Sigmoid colon (tissue), 6 donors: ENCODE measurements at regions not wholly inside any gene's neighbourhood (a gene's known extent, or its start where the extent isn't known, plus 50 kb on each side); places are given as distances from the start of the nearest gene placed in this dataset.

Source experiments
- DNase-seq: peaks from one replicate; pipeline ENCODE4 v3.0.0-alpha.2; 2019
- H3K27ac ChIP-seq, 4 donors: fragments of 200-600 bp; sonication (generic); one replicate each; pipeline ENCODE4 v1.5.1; 2016 to 2019; ENCODE audit warnings: mild to moderate bottlenecking in 1 of 4
- H3K27me3 ChIP-seq, 3 donors: fragments of 200-600 bp; sonication (generic); one replicate each; pipeline ENCODE4 v1.5.1; 2019; ENCODE audit warnings: mild to moderate bottlenecking in 1 of 3
- H3K36me3 ChIP-seq, 4 donors: fragments of 200-600 bp; sonication (generic); one replicate each; pipeline ENCODE4 v1.5.1; 2016 to 2019
- H3K4me1 ChIP-seq, 4 donors: fragments of 200-600 bp; sonication (generic); one replicate each; pipeline ENCODE4 v1.5.1; 2017 to 2019
- H3K4me3 ChIP-seq, 4 donors: fragments of 200-600 bp; sonication (generic); one replicate each; pipeline ENCODE4 v1.5.1; 2017 to 2019; ENCODE audit warnings: mild to moderate bottlenecking in 2 of 4, moderate library complexity in 1 of 4
- H3K9me3 ChIP-seq, 4 donors: fragments of 200-600 bp in 3 of 4; sonication (generic) in 3 of 4; one replicate each; pipeline versions ENCODE4 v1.5.1 to v1.6.1; 2013 to 2019
- CTCF ChIP-seq, 4 experiments: fragments of 450-650 bp in 3 of 4; fragments of 200-600 bp in 1 of 4; IDR thresholded peaks; one replicate each; pipeline ENCODE4 v1.5.1; 2016 to 2019; ENCODE audit warnings: antibody characterized with exemption in 4 of 4, mild to moderate bottlenecking in 3 of 4, moderate library complexity in 2 of 4
- EP300 ChIP-seq, 4 donors: sonication (generic); formaldehyde crosslinking; IDR thresholded peaks; one replicate each; pipeline ENCODE4 v1.6.1; 2017; ENCODE audit warnings: antibody characterized with exemption in 4 of 4
- POLR2A ChIP-seq, 2 donors: fragments of 450-650 bp; IDR thresholded peaks; one replicate each; pipeline ENCODE4 v1.6.1; 2016; ENCODE audit warnings: antibody characterized with exemption in 2 of 2, mild to moderate bottlenecking in 2 of 2, moderate library complexity in 2 of 2
- POLR2AphosphoS5 ChIP-seq, 4 donors: sonication (generic); formaldehyde crosslinking; IDR thresholded peaks; one replicate each; pipeline ENCODE4 v1.6.1; 2017; ENCODE audit warnings: antibody characterized with exemption in 4 of 4
- WGBS, 2 donors: extraction: QIAGEN DNeasy Blood & Tissue Kit; methylation state at CpG; one replicate each; pipeline ENCODE4 v1.1.7; 2013; 5-methylcytosine and 5-hydroxymethylcytosine counted together
- intact Hi-C: fragments of 100-400 bp; cut with DNase I; formaldehyde crosslinking; loops from one replicate; pipeline ENCODE4 v1.15.1; 2023
- donor health status: healthy with polysubstance abuse.
- donor health status: healthy.

- Histone ChIP-seq H3K36me3 (no peaks in the 10 kb centered on the region), H3K4me1 (no peaks in the 10 kb centered on the region), H3K9me3 (no peaks in the 10 kb centered on the region), H3K4me3 (no peak overlapping the region), H3K27me3 (no peaks in the 10 kb centered on the region), H3K27ac (no peak overlapping the region)
- no peak for DNase-seq
- intact Hi-C loops: no loop called here
- WGBS, 2 donors: 95 to 97% methylated on average over 4 of the region's 4 CpGs
- TF ChIP-seq POLR2AphosphoS5 (IDR thresholded peaks at IDR 0.05) (no peak), EP300 (IDR thresholded peaks at IDR 0.05) (no peak), POLR2A (IDR thresholded peaks at IDR 0.05) (no peak), CTCF (IDR thresholded peaks at IDR 0.05) (no peak)
Measured at GRCh38 chr4:111869339-111869738, 275.9 kb upstream of the FAM241A start.

GRCh38 chr4:111871802-111872201 lies 273.5 kb upstream of the FAM241A start:
- Histone ChIP-seq H3K36me3 (no peaks in the 10 kb centered on the region), H3K4me3 (no peak overlapping the region), H3K4me1 (no peaks in the 10 kb centered on the region), H3K27ac (no peak overlapping the region), H3K27me3 (no peaks in the 10 kb centered on the region), H3K9me3 (no peaks in the 10 kb centered on the region)
- 78 to 82% methylated on average over 1 of the region's 1 CpG for WGBS, 2 donors
- DNase-seq: no peak
- intact Hi-C loops: no loop called here
- TF ChIP-seq EP300 (IDR thresholded peaks at IDR 0.05): no peak

- Histone ChIP-seq H3K36me3 (no peaks in the 10 kb centered on the region), H3K27me3 (no peaks in the 10 kb centered on the region), H3K9me3 (no peaks in the 10 kb centered on the region), H3K4me3 (no peak overlapping the region), H3K27ac (no peak overlapping the region), H3K4me1 (no peaks in the 10 kb centered on the region)
- 80 to 81% methylated on average over 4 of the region's 4 CpGs for WGBS, 2 donors
- intact Hi-C loops: no loop called here
- DNase-seq: no peak
- TF ChIP-seq POLR2AphosphoS5 (IDR thresholded peaks at IDR 0.05): no peak
- no peak for TF ChIP-seq CTCF (IDR thresholded peaks at IDR 0.05)
- no peak for TF ChIP-seq EP300 (IDR thresholded peaks at IDR 0.05)
- TF ChIP-seq POLR2A (IDR thresholded peaks at IDR 0.05): no peak
Measured at GRCh38 chr4:111873801-111874200, 271.5 kb upstream of the FAM241A start.

GRCh38 chr4:111879539-111879938 lies 265.7 kb upstream of the FAM241A start:
- Histone ChIP-seq H3K9me3 (no peaks in the 10 kb centered on the region), H3K36me3 (no peaks in the 10 kb centered on the region), H3K27me3 (no peaks in the 10 kb centered on the region), H3K4me1 (no peaks in the 10 kb centered on the region), H3K4me3 (no peak overlapping the region), H3K27ac (no peak overlapping the region)
- intact Hi-C loops: no loop called here
- no peak for TF ChIP-seq POLR2AphosphoS5 (IDR thresholded peaks at IDR 0.05)
- no peak for TF ChIP-seq EP300 (IDR thresholded peaks at IDR 0.05)
- no peak for TF ChIP-seq CTCF (IDR thresholded peaks at IDR 0.05)
- no peak for TF ChIP-seq POLR2A (IDR thresholded peaks at IDR 0.05)
- DNase-seq: no peak

GRCh38 chr4:111880116-111880515 lies 265.1 kb upstream of the FAM241A start:
- H3K27me3 ChIP-seq: no peaks in the 10 kb centered on the region
- 19 to 59% methylated on average over 4 of the region's 4 CpGs for WGBS, 2 donors
- intact Hi-C loops: no loop called here
- no peaks in the 10 kb centered on the region for H3K9me3 ChIP-seq
- no peak for TF ChIP-seq EP300 (IDR thresholded peaks at IDR 0.05)
- no peak for TF ChIP-seq CTCF (IDR thresholded peaks at IDR 0.05)
- TF ChIP-seq POLR2A (IDR thresholded peaks at IDR 0.05): no peak
- TF ChIP-seq POLR2AphosphoS5 (IDR thresholded peaks at IDR 0.05): no peak
- H3K4me1 ChIP-seq: no peaks in the 10 kb centered on the region
- DNase-seq: no peak
- no peak overlapping the region for H3K27ac ChIP-seq
- no peaks in the 10 kb centered on the region for H3K36me3 ChIP-seq
- no peak overlapping the region for H3K4me3 ChIP-seq
